CD4-positive, alpha-beta T cell treated with Interleukin-2 at 100 ng/mL for 4 hours (primary cell): ENCODE measurements at regions not wholly inside any gene's neighbourhood (a gene's known extent, or its start where the extent isn't known, plus 50 kb on each side); places are given as distances from the start of the nearest gene placed in this dataset.
"Not testable (repeated sequence)": the region's sequence is repeated elsewhere in the genome, so short reads cannot be mapped to it uniquely, and the experiment has no call there.

Source experiments
- DNase-seq: peaks from one replicate; pipeline ENCODE4 v3.0.0-alpha.2; 2020; ENCODE audit warnings: low spot score

DNA sequence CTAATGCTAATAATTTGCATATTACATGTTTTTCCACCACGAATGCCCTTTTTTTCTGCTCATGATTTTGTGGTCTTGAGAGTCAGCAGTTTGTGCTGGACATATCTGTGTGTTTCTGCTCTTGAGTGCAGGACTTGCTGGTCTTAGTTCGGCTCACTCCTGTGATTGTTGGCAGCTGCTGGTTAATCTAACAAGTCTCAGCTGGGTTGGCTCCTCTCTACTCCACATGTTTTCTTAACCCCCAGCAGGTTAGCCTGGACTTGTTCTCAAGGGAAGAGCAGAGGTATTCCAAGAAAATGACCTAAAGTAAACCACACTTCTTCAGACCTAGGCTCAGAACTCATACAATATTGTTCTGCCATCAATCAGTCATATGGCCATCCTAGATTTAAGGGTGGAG is 1238.9 kb downstream of the XPNPEP1 start:
- DNase-seq, result no peak

DNA sequence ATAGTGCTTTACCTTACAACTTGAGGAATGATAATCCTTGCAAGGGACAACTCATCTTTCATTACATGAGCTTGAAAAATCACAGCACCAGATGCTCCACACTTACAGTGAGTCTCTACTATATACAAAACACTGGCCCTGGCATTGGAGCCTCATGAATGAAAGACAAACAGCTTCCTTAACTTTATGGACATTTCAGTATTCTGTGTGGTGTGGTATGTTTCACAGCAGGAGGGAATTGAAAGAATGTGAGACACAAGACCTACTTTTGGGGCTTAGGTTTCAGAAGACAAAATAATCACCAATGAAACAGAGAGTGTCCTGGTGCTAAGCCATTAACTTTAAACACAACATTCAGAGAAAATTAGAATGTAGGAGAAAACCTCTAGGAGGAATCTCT is 1249.6 kb downstream of the XPNPEP1 start:
- no peak for DNase-seq

DNA sequence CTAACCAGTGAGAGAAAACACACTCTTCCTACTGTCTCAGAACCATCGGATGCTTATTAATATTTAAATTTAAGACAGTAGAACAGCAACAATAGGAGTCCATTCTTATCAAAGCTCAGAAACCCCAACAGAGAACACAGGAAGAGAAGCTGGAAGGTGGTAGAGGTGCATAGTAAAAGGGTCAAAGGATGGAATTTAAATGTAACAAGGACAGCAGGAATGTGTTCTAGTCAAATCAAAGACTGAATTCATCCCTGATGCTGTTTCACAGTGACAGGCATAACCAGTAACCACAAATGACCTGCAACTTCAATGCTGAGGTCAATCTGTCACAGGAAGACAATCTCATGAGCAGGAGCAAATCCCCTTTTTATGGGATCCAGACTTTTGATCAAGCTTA is 1259.7 kb downstream of the XPNPEP1 start:
- no peak for DNase-seq

DNA sequence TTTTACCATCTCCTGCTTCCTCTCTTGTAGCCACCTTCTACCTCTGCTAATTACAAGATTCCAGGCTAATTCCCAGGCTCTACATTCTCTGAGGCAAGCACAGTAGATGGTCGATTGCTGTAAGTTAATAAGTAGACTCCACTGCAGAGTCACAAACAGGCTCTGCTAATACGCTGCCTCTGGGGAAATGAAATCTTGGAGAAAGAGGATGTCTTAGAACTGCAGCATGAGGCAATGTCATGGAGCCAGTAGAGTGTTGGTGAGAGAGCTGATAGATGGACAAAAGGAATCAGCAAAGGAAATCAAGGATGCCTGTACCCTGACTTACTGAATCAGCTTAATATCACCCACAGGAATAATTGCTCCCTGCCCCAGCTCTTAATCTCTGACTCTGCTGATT is 1260.3 kb downstream of the XPNPEP1 start:
- DNase-seq, result no peak

DNA sequence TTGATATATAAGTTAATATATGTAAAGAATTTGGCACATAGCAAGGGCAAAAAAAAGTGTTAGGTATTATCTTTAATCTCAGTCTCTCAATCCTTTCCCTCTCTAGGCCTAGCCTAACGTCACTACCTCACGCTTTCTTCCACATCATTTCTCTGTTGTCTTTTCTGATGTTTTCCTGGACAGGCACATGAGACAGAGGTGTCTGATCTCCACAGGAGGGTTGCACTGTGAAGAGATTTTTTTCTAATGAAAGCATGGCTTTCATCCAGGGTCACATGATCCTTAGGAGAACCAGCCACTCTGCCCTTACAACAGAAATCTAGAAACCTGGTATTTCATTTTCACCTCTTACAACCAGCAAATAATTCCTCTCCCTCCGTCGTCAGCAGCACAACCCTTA is 1268.3 kb downstream of the XPNPEP1 start:
- no peak for DNase-seq

DNA sequence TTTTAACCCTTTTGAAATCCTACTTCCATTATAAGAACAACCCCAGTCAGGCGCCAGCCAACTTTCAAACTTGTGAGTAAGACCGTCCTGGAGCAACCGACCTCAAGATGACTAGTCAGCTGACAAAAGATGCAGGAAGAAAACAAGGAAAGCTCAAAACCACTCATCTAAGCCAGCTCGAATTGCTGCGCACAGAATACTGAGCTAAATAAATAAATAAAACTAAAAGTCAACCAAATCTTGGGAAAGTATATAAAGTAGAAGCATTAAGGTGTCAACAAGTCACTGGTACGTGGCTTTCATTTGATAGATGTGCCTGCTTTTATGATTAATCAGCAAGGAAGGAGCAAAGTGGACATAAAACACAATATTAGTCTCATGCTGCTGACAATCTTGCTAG is 1269.8 kb downstream of the XPNPEP1 start:
- DNase-seq, result no peak

DNA sequence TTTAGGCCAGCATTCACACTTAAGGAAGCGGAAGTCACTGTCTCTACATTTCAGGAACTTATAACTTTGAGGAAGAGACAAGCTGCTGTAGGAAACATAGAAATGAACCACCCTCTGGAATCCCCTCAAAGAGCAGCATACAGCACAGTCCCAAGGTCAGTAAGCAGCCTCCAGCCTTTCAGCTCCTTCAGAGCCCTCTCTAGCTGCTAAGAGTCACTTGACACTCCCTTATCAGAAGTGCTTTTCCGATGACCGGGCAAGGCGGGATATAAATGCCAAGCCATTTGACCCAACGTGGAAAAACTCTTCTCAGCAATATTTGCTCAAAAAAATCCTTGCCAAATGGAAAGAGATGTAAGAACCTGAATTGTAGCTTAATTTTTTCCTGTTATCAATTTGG is 1284.3 kb downstream of the XPNPEP1 start:
- DNase-seq, result no peak

DNA sequence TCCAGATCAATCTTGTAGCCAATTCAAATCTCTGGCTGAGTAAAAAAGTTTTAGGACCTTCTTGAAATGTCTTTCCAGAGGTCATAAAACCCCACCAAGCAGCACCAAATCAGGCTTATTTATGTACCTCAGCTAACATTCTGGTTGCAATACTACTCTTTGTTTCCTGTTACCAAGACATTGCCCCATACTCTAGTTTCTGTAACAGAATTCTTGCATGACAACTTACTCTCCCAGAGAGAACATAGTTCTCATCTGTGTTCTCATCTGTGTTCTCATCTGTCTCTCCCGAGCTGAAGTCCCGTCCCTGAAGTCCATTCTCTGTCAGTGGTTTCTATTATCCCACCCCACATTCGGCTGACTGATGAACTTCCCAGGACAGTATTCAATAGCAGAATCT is 1285.1 kb downstream of the XPNPEP1 start:
- DNase-seq, result no peak

DNA sequence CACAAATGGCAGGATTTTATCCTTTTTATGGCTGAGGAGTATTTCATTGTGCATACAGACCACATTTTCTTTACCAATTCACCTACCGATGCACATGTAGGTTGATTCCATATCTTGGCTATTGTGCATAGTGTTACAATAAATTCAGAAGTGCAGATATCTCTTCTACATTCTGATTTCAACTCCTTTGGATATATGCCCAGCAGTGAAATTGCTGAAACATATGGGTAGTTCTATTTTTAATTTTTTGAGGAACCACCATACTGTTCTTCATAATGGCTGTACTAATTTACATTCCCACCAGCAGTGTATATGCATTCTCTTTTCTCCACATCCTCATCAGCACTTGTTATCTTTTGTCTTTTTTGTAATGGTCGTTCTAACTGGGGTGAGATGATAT is 1290.3 kb downstream of the XPNPEP1 start:
- no peak for DNase-seq

DNA sequence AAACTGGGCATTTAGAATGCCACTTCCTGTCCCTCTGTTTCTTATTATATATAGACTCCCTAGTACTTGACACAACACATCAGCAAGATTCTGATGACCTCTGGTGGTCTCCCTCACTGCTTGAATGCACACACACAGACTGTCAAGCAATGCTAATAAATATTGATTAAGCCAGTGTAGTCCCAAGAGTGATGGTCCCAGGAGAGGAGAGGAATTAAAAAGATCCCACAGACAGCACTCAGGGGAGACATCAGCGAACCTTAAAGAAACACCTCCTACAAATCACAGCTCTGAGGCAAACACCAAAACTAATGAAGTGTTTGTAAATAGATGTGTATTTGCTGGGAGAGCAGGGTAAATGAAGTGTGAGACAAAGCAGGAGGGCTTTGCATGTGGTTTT is 1291.2 kb downstream of the XPNPEP1 start:
- no peak for DNase-seq

DNA sequence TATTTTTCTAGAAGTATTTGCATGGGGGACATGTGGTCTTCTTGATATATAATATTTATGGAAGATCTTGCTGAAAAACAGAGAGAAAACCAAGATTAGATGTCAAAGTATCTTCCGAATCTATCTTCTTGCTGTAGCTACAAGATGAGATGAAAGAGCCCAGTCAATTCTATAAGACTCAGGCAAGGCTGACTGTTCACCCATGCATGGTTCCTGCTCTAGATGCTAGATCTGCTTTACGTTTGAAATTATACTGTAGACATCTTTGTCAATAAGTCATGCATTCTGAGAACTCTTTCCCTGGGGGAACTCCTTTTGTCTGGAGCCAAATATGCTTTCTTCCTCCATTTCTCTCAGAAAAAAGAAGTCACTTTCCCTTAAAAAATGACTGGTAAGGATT is 1292.0 kb downstream of the XPNPEP1 start:
- no peak for DNase-seq

DNA sequence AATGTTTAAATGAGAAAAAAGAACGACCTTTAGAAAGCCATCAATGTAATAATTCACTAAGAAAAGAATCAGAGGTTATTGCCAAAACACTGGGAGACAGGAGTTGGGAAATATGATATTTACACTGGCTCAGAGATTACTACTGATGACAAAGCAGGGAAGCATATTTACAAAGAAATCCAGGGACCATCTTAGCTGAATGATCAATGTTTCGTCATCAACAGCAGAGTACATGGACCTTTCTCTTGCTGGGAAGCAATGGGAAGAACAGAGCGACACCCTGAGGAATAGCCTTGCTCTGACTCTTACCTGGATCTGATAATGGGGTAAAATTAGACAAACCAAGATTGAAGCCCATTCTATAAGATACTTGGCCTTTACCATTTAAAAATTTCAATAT is 1293.5 kb downstream of the XPNPEP1 start:
- DNase-seq, result no peak

DNA sequence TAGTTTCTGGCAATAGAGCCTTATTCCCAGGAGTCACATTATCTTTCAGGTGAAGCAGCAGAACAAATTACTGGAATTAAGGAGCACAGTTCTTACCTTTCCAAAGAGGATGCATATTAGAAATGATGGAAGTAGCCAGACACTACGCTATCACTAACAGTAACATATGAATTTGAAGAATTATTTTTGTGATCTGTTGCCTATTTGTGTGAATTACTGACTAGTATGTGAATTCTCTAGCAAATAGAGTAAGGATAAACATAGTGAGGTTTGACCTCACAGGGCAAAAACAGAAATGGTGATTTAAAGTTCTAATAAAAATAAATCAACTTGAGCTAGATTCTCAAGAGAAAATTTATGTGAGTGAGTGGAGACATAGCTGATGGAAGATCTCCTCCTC is 1299.3 kb downstream of the XPNPEP1 start:
- DNase-seq, result no peak

DNA sequence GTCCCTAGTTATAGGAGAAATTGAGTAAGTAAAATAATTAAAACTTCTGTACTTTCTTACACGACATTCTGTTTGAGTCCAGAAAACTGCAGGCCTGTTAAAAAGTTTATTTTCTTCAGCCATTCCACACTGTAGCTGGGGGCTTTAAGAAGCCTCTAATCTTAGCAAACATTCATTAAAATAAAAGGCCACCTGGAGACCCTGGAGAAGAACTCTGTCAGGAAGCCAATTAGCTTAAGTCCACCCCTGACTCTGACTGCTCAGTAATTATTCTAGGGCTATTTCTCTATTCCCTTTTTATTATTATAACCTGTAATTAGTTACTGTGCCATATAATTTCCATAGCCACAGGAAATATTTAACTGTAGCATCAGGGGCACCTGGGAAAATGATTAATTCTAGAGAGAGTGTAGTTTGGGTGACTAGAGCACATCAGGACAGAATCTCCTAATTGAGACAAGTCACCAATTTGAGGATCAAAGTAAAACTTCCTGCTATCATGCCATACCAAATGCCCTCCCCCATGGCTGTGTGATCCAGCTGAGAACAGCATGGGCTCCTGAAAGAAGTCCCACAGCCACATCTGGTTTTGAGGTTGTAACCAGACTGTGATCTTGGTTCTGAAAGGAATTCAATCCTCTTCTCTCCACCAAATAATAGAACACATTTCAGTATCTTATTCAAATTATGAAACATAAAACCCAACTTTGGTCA is 1302.3 kb downstream of the XPNPEP1 start:
- DNase-seq, result no peak

DNA sequence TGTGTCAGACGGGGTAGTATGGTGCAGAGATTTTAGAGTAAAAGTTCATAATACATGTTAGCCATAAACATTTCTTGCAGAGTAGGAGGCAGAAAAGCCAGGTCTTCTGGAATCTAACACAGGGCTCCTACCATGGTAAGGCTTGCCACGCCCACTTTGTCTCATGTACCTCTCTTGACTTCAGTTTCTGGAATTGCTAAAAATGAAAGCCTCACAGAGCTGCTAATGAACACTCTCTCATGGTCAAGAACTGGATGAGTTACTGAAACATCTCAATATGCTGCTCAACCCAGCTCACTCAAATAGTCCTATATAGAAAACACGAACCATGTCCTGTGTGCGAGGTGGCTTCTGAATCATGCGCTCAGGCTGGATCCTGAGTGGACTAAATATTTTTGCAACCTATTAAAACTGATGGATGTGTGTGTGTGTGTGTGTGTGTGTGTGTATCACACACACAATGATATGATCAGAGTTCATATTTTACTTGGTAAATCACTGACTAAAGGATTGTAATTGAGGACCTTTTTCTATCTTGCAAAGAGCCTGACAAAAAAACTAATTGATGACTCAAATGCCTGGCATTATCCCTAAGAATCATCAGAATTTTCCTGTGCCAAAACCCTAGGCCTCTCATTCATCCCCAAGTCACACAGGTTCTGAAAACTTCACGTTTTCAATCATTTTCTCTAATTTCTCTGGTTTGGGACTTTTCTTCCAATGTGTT is 1306.6 kb downstream of the XPNPEP1 start:
- no peak for DNase-seq

DNA sequence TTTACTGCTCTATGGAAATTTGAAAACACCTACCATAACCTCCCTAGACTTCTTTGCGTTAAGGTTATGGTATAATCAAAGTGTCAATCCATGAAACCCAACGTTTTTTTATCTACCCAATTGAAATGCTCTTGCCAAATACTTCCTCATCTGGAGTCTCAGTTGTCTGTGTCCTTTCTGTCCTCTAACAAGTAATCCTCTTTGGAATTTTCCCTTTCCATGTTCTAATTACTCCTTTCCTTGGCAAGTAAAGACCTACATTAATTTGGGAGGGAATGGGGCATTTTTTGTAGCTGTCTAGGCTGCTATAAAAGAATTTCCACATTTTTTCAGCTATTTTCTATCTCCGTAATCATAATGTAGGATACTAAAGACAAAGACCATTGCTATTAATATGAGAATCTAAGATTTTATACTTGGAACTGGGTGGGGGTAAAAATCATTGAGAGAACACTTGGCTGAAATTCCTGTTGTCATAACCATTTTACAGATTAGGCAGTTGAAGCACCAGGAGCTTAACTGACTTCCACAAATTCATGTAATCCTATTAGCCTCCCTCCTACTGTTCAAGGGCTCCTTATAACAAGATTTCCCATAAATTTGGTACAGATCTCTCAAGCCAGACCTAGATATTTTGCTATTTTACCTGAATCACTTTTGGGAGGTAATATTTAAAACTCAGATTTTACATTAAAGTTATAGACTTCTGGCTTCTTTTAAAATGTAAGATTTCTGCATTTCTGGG is 1307.6 kb downstream of the XPNPEP1 start:
- no peak for DNase-seq

DNA sequence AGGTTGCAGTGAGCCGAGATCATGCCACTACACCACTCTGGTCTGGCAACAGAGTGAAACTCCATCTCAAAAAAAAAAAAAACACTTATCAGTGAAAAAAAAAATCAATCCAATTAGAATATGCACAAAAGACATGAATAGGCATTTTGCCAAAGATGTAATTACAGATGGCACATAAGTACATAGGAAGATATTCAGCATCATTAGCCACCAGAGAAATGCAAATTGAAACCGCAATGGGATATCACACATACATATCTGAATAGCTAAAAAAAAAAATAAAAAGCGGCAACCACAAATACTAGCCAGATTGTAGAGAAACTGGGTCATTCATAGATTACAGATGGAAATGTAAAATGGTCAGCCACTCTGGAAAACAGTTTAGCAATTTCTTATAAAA is 1310.8 kb downstream of the XPNPEP1 start:
- DNase-seq, result no peak

DNA sequence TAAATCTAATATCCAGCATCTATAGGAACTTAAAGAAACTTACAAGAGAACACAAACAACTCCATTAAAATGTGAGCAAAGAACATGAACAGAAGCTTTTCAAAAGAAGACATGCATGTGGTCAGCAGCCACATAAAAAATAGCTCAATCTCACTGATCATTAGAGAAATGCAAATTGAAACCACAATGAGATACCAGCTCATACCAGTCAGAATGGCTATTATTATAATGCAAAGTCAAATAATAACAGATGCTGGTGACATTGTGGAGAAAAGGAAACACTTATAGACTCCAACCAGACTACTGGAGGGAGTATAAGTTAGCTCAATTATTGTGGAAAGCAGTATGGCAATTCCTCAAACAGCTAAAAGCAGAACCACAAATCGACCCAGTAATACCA is 1314.5 kb downstream of the XPNPEP1 start:
- no peak for DNase-seq

DNA sequence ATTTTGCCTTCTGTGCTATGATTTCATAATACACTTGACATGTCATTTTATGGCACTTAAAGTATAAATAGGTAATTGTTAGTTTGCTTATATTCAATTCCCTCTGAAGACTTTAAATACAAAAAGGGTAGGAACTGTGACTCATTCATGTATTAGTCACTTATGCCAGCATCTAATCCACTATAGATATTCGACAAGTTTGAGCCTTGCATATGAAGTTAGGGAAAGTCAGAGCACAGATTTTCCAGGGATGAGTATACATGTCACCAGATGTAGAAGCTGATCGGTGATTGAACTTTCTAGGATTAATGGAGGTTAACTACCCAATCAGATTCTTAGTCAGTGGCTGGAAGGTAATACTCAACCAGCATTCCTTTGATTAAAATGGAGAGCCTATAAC is 1321.5 kb downstream of the XPNPEP1 start:
- no peak for DNase-seq

DNA sequence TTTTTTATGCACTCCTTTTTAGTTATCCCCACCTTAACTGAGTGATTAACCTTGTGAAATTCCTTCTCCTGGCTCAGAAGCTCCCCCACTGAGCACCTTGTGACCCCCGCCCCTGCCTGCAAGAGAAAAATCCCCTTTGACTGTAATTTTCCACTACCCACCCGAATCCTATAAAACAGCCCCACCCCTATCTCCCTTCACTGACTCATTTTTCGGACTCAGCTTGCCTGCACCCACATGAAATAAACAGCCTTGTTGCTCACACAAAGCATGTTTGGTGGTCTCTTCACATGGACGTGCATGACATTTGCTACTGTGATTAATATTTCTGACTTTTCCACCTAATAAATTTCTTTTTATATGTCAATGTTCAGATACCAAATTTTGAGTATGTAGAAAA is 1322.8 kb downstream of the XPNPEP1 start:
- not testable (repeated sequence) for DNase-seq

DNA sequence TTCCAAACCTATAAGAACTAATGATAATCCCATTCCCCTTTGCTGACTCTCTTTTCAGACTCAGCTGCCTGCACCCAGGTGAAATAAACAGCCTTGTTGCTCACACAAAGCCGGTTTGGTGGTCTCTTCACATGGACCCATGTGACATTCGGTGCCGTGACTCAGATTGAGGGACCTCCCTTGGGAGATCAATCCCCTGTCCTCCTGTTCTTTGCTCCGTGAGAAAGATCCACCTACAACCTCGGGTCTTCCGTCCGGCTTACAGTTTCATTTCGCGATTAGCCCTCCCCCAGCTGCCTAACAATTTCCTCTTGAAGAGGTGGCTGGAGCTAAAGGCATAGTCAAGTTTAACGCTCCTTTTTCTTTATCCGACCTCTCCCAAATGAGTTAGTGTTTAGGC is 1324.0 kb downstream of the XPNPEP1 start:
- DNase-seq, result not testable (repeated sequence)

DNA sequence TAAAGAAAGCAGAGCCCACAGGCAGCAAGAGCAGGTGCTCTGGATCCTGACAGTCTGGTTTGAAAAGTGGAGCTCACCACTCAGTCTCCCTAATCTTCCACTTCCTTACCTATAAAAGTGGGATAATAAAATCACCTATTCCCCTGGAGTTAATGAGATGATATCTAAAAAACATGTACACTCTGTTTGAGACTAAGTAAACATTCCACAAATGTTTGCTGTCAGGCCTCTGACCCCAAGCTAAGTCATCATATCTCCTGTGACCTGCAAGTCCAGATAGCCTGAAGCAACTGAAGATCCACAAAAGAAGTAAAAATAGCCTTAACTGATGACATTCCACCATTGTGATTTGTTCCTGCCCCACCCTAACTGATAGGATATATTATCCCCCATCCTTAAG is 1324.5 kb downstream of the XPNPEP1 start:
- no peak for DNase-seq

DNA sequence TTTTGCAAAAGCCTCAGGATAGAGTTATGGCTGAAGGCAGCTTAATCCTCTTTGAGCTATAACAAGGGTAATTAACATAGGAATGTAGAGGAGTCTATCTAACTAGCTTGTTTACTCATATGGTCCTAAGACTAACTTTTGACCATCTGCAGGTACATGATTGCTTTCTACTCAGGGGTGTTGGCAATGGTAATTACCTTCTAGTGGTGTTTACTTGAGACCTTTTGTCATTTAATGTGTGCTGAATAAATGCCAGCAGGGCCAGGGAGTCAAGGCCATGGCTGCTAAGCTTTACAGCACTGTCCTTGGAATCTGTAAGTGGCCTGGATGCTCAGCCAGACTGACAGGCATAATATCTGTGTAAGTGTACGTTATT is 1325.0 kb downstream of the XPNPEP1 start:
- DNase-seq, result no peak
